OCI-LY3 (cell line): ENCODE measurements at regions not wholly inside any gene's neighbourhood (a gene's known extent, or its start where the extent isn't known, plus 50 kb on each side); places are given as distances from the start of the nearest gene placed in this dataset.

Experiments
- H2AFZ ChIP-seq: fragments of 200-600, 300-600 bp; shearing (Covaris generic); 2 replicates; pipeline ENCODE4 v1.6.0; 2014; ENCODE audit warnings: antibody characterized with exemption, low read depth, low read length
- H3K27ac ChIP-seq: fragments of 200-600, 300-600 bp; sonication (generic); 2 replicates; pipeline ENCODE4 v1.5.1; 2014; ENCODE audit warnings: mild to moderate bottlenecking, low read length, moderate library complexity, mixed read lengths
- H3K27me3 ChIP-seq: fragments of 200-600, 300-600 bp; sonication (generic); 2 replicates; pipeline ENCODE4 v1.6.1; 2014; ENCODE audit warnings: low read depth, low read length, mixed read lengths
- H3K36me3 ChIP-seq: fragments of 200-600, 300-600 bp; sonication (generic); replicated peaks from 2 replicates; pipeline ENCODE3; 2014; ENCODE audit warnings: low read depth, low read length, mixed read lengths
- H3K4me1 ChIP-seq: fragments of 300-600, 200-600 bp; sonication (generic); 2 replicates; pipeline ENCODE4 v1.6.1; 2014; ENCODE audit warnings: low read length, mixed read lengths
- H3K4me2 ChIP-seq: fragments of 200-600, 300-600 bp; sonication (generic); 2 replicates; pipeline ENCODE4 v1.6.1; 2014; ENCODE audit warnings: low read length, mixed read lengths
- H3K4me3 ChIP-seq: fragments of 300-600, 200-600 bp; sonication (generic); 2 replicates; pipeline ENCODE4 v1.5.1; 2014; ENCODE audit warnings: antibody characterized with exemption, mild to moderate bottlenecking, low read length, moderate library complexity
- H3K79me2 ChIP-seq: fragments of 300-600, 200-600 bp; shearing (Covaris generic); 2 replicates; pipeline ENCODE4 v1.6.1; 2014; ENCODE audit warnings: mild to moderate bottlenecking, low read length, mixed read lengths
- H3K9ac ChIP-seq: fragments of 300-600, 200-600 bp; shearing (Covaris generic); 2 replicates; pipeline ENCODE4 v1.6.0; 2014; ENCODE audit warnings: mild to moderate bottlenecking, low read length, moderate library complexity
- H3K9me3 ChIP-seq: fragments of 200-600, 300-600 bp; shearing (Covaris generic); 2 replicates; pipeline ENCODE4 v1.6.1; 2014; ENCODE audit warnings: low read length, mixed read lengths; ENCODE audit not compliant: insufficient read depth
- H4K20me1 ChIP-seq: fragments of 200-600, 300-600 bp; sonication (generic); 2 replicates; pipeline ENCODE4 v1.6.1; 2016; ENCODE audit warnings: low read length, mixed read lengths; ENCODE audit not compliant: insufficient read depth
- EZH2phosphoT487 ChIP-seq: fragments of 200-600 bp; shearing (Covaris generic); IDR thresholded peaks from 2 replicates; pipeline ENCODE4 v1.6.1; 2018; ENCODE audit warnings: antibody characterized with exemption, mixed run types, low read depth
- TF ChIP-seq, protein P1 (sequence below): fragments of 200-600, 300-600 bp; sonication (generic); IDR thresholded peaks from 2 replicates; pipeline ENCODE4 v1.5.1; 2014; ENCODE audit warnings: antibody characterized with exemption, low read length, low read depth

DNA sequence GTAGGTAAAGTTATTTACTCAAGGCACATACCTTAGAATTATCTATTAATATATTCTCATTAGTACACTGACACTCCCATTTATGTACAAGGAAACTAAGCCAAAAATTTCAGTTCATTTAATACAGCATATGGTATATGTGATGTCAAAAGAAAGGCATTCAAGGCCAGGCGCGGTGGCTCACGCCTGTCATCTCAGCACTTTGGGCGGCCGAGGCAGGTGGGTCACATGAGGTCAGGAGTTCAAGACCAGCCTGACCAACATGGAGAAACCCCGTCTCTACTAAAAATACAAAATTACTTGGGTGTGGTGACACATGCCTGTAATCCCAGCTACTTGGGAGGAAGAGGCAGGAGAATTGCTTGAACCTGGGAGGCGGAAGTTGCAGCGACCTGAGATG, 435.2 kb downstream of the GBE1 start:
- no peak overlapping the region for H3K9ac ChIP-seq
- no peaks in the 10 kb centered on the region for H4K20me1 ChIP-seq
- no peak overlapping the region for H3K4me3 ChIP-seq
- H3K4me1 ChIP-seq = no peaks in the 10 kb centered on the region
- H3K9me3 ChIP-seq = no peaks in the 10 kb centered on the region
- no peaks in the 10 kb centered on the region for H3K36me3 ChIP-seq
- H3K79me2 ChIP-seq = no peaks in the 10 kb centered on the region
- H3K27ac ChIP-seq = no peak overlapping the region
- no peak overlapping the region for H2AFZ ChIP-seq
- H3K4me2 ChIP-seq = no peak overlapping the region
- no peak for TF ChIP-seq EZH2phosphoT487
- TF ChIP-seq, protein P1, sequence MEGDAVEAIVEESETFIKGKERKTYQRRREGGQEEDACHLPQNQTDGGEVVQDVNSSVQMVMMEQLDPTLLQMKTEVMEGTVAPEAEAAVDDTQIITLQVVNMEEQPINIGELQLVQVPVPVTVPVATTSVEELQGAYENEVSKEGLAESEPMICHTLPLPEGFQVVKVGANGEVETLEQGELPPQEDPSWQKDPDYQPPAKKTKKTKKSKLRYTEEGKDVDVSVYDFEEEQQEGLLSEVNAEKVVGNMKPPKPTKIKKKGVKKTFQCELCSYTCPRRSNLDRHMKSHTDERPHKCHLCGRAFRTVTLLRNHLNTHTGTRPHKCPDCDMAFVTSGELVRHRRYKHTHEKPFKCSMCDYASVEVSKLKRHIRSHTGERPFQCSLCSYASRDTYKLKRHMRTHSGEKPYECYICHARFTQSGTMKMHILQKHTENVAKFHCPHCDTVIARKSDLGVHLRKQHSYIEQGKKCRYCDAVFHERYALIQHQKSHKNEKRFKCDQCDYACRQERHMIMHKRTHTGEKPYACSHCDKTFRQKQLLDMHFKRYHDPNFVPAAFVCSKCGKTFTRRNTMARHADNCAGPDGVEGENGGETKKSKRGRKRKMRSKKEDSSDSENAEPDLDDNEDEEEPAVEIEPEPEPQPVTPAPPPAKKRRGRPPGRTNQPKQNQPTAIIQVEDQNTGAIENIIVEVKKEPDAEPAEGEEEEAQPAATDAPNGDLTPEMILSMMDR = no peak
- H3K27me3 ChIP-seq = no peaks in the 10 kb centered on the region

DNA sequence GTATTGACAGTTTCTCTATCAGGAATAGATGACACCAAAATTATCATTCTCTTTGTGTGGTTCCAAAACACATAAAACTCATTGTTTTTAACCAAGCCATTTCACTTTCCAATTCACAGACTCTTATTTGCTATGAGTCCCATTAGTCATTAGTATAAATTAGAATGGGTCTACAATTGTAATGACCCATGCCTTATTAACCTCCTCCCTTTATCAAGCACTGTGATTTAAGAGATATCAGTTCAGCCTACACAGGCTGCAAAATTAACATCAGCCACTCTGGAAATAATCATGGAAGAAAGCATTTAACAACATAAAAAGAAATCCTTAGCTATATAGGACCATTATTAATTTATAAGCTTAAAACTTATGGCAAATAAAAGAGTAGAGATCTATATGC, 440.6 kb downstream of the GBE1 start:
- no peak overlapping the region for H2AFZ ChIP-seq
- TF ChIP-seq EZH2phosphoT487 = no peak
- TF ChIP-seq, protein P1 = no peak

DNA sequence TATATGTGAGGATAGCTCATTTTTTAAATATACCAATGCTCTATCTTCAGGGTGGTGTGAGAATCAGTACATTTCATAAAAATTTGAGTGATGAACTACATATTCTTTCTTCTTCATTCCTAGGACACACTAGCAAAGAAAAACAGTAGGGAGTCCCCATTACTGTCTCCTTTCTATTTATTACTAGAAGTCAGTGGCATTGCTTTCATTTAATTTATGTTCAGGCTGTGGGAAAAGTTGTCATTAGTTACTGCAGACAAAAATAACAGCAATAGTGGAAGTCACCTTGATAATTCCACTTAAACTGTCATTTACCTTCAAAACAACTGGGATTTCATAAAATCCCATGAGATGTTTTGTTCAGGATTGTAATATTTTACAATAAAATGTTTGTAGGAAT, 446.4 kb downstream of the GBE1 start:
- Histone ChIP-seq H3K36me3 (no peaks in the 10 kb centered on the region), H3K4me1 (no peaks in the 10 kb centered on the region), H3K4me3 (no peak overlapping the region), H3K27ac (no peak overlapping the region), H3K79me2 (no peaks in the 10 kb centered on the region), H3K9me3 (peaks cover 9% of the 10 kb centered on the region; the same call in 1 of the 2 replicates), H4K20me1 (no peaks in the 10 kb centered on the region), H2AFZ (no peak overlapping the region), H3K9ac (no peak overlapping the region), H3K27me3 (no peaks in the 10 kb centered on the region), H3K4me2 (no peak overlapping the region)
- TF ChIP-seq EZH2phosphoT487 = no peak
- TF ChIP-seq, protein P1 = no peak

More for the DNA sequence above, 440.6 kb downstream of the GBE1 start:
- no peak overlapping the region for H3K4me3 ChIP-seq
- H3K27me3 ChIP-seq = no peaks in the 10 kb centered on the region
- no peaks in the 10 kb centered on the region for H4K20me1 ChIP-seq
- H3K36me3 ChIP-seq = no peaks in the 10 kb centered on the region
- H3K4me2 ChIP-seq = no peak overlapping the region
- no peak overlapping the region for H3K27ac ChIP-seq
- no peaks in the 10 kb centered on the region for H3K4me1 ChIP-seq
- no peaks in the 10 kb centered on the region for H3K79me2 ChIP-seq
- H3K9me3 ChIP-seq = no peaks in the 10 kb centered on the region
- no peak overlapping the region for H3K9ac ChIP-seq

DNA sequence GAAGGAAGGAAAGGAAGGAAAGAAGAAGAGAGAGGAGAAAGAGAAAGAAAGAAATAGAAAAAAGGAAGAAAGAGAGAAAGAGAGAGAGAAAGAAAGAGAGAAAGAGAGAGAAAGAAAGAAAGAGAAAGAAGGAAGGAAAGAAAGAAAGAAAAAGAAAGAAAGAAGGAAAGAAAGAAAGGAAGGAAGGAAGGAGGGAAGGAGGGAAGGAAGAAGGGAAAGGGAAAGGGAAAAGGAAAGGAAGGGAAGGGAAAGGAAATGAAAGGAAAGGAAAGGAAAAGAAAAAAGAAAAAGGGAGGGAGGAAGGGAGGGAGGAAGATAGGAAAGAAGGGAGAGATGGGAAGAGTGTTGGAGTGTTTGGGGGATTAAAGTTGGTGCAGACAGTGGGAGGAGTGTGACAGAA, 450.1 kb downstream of the GBE1 start:
- H3K27ac ChIP-seq = no peak overlapping the region
- no peaks in the 10 kb centered on the region for H4K20me1 ChIP-seq
- no peak overlapping the region for H2AFZ ChIP-seq
- H3K4me2 ChIP-seq = no peak overlapping the region
- H3K4me1 ChIP-seq = no peaks in the 10 kb centered on the region
- H3K27me3 ChIP-seq = no peaks in the 10 kb centered on the region
- no peaks in the 10 kb centered on the region for H3K79me2 ChIP-seq
- no peak overlapping the region for H3K9ac ChIP-seq
- TF ChIP-seq EZH2phosphoT487 = no peak
- TF ChIP-seq, protein P1 = no peak
- peaks cover 9% of the 10 kb centered on the region; the same call in 1 of the 2 replicates for H3K9me3 ChIP-seq
- H3K36me3 ChIP-seq = no peaks in the 10 kb centered on the region
- H3K4me3 ChIP-seq = no peak overlapping the region
